ENCODE measurements at regions not wholly inside any gene's neighbourhood (a gene's known extent, or its start where the extent isn't known, plus 50 kb on each side); places are given as distances from the start of the nearest gene placed in this dataset.

DNA sequence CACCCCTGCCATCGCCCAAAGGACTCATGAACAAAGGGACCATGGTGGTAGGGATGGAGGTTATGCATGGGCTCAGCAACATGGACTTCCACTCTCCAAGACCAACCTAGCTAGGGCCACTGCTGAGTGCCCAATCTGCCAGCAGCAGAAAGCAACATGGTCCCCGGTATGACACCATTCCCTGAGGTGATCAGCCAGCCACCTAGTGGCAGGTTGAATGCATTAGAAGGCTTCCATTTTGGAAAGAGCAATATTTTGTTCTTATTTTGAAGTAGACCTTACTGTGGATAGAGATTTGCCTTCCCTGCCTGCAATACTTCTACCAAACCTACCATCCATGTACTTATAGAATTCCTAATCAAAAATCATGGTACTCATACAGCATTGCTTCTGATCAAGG, 99.8 kb downstream of the METTL4 start:
- no peak for DNase-seq

DNA sequence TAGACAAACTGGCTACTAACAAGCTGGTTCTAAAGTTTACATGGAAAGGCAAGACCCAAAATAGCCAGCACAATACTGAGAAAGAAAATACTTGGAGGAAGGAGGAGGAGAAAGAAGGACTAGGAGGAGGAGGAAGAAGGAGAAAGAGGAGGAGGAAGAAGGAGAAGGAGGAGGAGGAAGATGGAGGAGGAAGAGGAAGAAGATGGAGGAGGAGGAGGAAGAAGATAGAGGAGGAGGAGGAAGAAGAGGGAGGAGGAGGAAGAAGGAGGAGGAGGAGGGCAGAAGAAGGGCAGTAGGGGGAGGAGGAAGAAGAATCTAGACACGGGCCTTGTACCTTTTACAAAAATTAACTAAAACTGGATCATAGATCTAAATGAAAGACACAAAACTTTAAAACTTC, 92.6 kb downstream of the METTL4 start:
- no peak for DNase-seq

DNA sequence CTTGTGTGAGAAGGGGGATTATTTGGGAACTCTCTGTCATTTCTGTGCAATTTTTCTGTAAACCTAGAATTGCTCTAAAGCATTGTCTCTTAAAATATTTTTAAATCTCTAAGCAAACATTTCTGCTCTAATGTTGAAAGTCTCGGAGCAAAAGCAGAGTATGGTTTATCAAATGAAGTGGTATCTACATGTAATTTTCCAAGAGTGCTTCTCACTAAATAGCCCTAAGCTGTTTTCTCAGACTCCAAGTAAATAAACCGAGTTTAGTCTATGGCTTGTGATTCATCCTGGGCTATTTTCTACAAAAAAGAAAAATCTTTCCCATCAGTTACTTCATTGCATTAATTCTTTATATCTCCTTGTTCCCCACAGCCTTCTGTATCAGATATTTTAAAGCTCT, 90.8 kb downstream of the METTL4 start:
- no peak for DNase-seq

GRCh38 chr18:2482706-2483475, 88.4 kb downstream of the METTL4 start:
- DNase-seq: no peak

- DNase-seq: no peak
Measured at GRCh38 chr18:2485983-2486382, 85.3 kb downstream of the METTL4 start.

DNA sequence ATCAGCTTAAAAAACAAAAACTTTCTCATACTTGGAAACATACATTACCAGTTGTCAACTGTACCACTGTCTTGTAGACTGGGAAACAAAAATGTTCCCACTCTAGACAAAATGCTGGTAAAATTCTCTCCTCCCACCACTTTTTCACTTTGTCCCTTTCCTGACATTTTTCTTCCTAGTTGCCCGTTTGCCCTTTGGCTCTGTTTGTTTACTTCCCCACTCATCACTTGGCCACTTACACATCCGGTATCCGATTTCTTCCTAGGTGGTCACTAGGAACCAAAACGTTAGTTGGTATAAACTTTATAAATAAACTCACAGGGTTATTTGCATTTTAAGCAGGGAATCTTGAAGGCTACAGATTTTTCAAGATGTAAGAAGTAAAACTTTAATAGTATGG, 84.9 kb downstream of the METTL4 start:
- no peak for DNase-seq
